Naive thymus-derived CD8-positive, alpha-beta T cell (primary cell): ENCODE measurements at regions not wholly inside any gene's neighbourhood (a gene's known extent, or its start where the extent isn't known, plus 50 kb on each side); places are given as distances from the start of the nearest gene placed in this dataset.

Experiments used
- ATAC-seq, 2 donors: fragments of 150-1000 bp; cut with Tn5 transposase in 1 of 2; sonication (Bioruptor Pico), chemical (Tn5 transposase) in 1 of 2; 1 replicate in 1 of 2; 2 replicates in 1 of 2; pipeline ENCODE4 v1.10.0; 2021; ENCODE audit warnings: mild to moderate bottlenecking in 2 of 2, moderate library complexity in 2 of 2
- POLR2A ChIA-PET: fragments of 350-600 bp; sonication (Branson Sonifier 250); formaldehyde crosslinking; loops from one replicate; lab custom pipeline; 2021; ENCODE audit warnings: antibody characterized with exemption; lab: Charles Lee
- DNase-seq, 10 donors: peaks; one replicate each; pipeline versions ENCODE4 v3.0.0 to v3.0.0-alpha.2; 2020 to 2022
- H3K27ac Mint-ChIP-seq, 10 donors: one replicate each; pipeline ENCODE4 v1.8.0; 2020 to 2022; ENCODE audit warnings: mild to moderate bottlenecking in 10 of 10, mixed read lengths in 10 of 10, moderate library complexity in 4 of 10, inconsistent platforms in 1 of 10
- H3K27me3 Mint-ChIP-seq, 5 donors: one replicate each; pipeline ENCODE4 v1.8.0; 2021 to 2022; ENCODE audit warnings: mixed read lengths in 5 of 5
- H3K36me3 Mint-ChIP-seq, 3 donors: one replicate each; pipeline ENCODE4 v1.8.0; 2020 to 2022; ENCODE audit warnings: mixed read lengths in 3 of 3, mild to moderate bottlenecking in 2 of 3, inconsistent platforms in 1 of 3
- H3K4me1 Mint-ChIP-seq, 4 donors: one replicate each; pipeline ENCODE4 v1.8.0; 2021 to 2022; ENCODE audit warnings: mixed read lengths in 4 of 4
- H3K4me3 Mint-ChIP-seq, 10 donors: one replicate each; pipeline ENCODE4 v1.8.0; 2020 to 2022; ENCODE audit warnings: mild to moderate bottlenecking in 10 of 10, mixed read lengths in 10 of 10, moderate library complexity in 6 of 10, inconsistent platforms in 1 of 10
- H3K9me3 Mint-ChIP-seq, 9 donors: one replicate each; pipeline ENCODE4 v1.8.0; 2020 to 2022; ENCODE audit warnings: mixed read lengths in 9 of 9, mild to moderate bottlenecking in 3 of 9, inconsistent platforms in 1 of 9, moderate library complexity in 1 of 9

- H3K9me3 Mint-ChIP-seq: peaks cover 0 to 8% (median 4%) of the 10 kb centered on the region in 9 donors
- no peak overlapping the region for H3K27ac Mint-ChIP-seq
- no peak for ATAC-seq
- POLR2A ChIA-PET: no interaction called here
- peaks cover 12 to 24% (median 19%) of the 10 kb centered on the region in 4 donors for H3K4me1 Mint-ChIP-seq
- H3K36me3 Mint-ChIP-seq: peaks cover 0 to 1% (median 0%) of the 10 kb centered on the region in 3 donors
- DNase-seq: no peak
- H3K4me3 Mint-ChIP-seq: no peak overlapping the region
- H3K27me3 Mint-ChIP-seq: peaks cover 15 to 47% (median 18%) of the 10 kb centered on the region in 5 donors
These were observed 132.1 kb upstream of the ARID1B start for GRCh38 chr6:156645097-156645496.

GRCh38 chr6:156639009-156639721 is 138.0 kb upstream of the ARID1B start:
- H3K27me3 Mint-ChIP-seq: peaks cover 1 to 13% (median 4%) of the 10 kb centered on the region in 5 donors
- H3K4me1 Mint-ChIP-seq: peaks cover 6 to 33% (median 14%) of the 10 kb centered on the region in 4 donors
- POLR2A ChIA-PET: interaction anchor here (0.8 kb wide), 1 partner anchor 49 kb away, joined by 3 read pairs; no protein-coding TSS in a partner anchor
- H3K4me3 Mint-ChIP-seq: no peak overlapping the region
- peaks cover 0 to 8% (median 4%) of the 10 kb centered on the region in 9 donors for H3K9me3 Mint-ChIP-seq
- H3K36me3 Mint-ChIP-seq: peaks cover 0 to 1% (median 0%) of the 10 kb centered on the region in 3 donors
- no peak for ATAC-seq
- H3K27ac Mint-ChIP-seq: peak overlapping the region in 1 of 10 donors; percentile 23
- DNase-seq: no peak

GRCh38 chr6:156638581-156638980 is 138.6 kb upstream of the ARID1B start:
- Mint-ChIP-seq H3K36me3 (peaks cover 0 to 1% (median 0%) of the 10 kb centered on the region in 3 donors), H3K4me3 (no peak overlapping the region), H3K4me1 (peaks cover 7 to 39% (median 20%) of the 10 kb centered on the region in 4 donors), H3K9me3 (peaks cover 0 to 8% (median 4%) of the 10 kb centered on the region in 9 donors), H3K27me3 (peaks cover 1 to 8% (median 3%) of the 10 kb centered on the region in 5 donors), H3K27ac (peak overlapping the region in 1 of 10 donors; percentile 23)
- no peak for ATAC-seq
- POLR2A ChIA-PET: interaction anchor here (0.8 kb wide), 1 partner anchor 49 kb away, joined by 3 read pairs; no protein-coding TSS in a partner anchor
- no peak for DNase-seq

- H3K27ac Mint-ChIP-seq: peak overlapping the region in 4 of 10 donors; percentile 8 to 75 (median 38)
- no peak for ATAC-seq
- no peak for DNase-seq
- H3K36me3 Mint-ChIP-seq: no peaks in the 10 kb centered on the region
- peaks cover 10 to 44% (median 26%) of the 10 kb centered on the region in 4 donors for H3K4me1 Mint-ChIP-seq
- no peaks in the 10 kb centered on the region for H3K9me3 Mint-ChIP-seq
- peaks cover 0 to 7% (median 0%) of the 10 kb centered on the region in 5 donors for H3K27me3 Mint-ChIP-seq
- peak overlapping the region in 8 of 10 donors; percentile 4 to 69 (median 38) for H3K4me3 Mint-ChIP-seq
- POLR2A ChIA-PET: no interaction called here
These were observed 142.2 kb upstream of the ARID1B start for GRCh38 chr6:156634951-156635371.

- ATAC-seq: no peak
- peaks cover 0 to 7% (median 0%) of the 10 kb centered on the region in 5 donors for H3K27me3 Mint-ChIP-seq
These were observed 143.1 kb upstream of the ARID1B start for GRCh38 chr6:156634048-156634447.

GRCh38 chr6:156633291-156633690 is 143.9 kb upstream of the ARID1B start:
- peak overlapping the region in 1 of 10 donors; percentile 40 for H3K27ac Mint-ChIP-seq
- peaks cover 10 to 44% (median 26%) of the 10 kb centered on the region in 4 donors for H3K4me1 Mint-ChIP-seq
- no peaks in the 10 kb centered on the region for H3K9me3 Mint-ChIP-seq
- H3K4me3 Mint-ChIP-seq: peak overlapping the region in 1 of 10 donors; percentile 45
- no peak for DNase-seq
- peaks cover 0 to 7% (median 0%) of the 10 kb centered on the region in 5 donors for H3K27me3 Mint-ChIP-seq
- POLR2A ChIA-PET: interaction anchor here (1.0 kb wide), 1 partner anchor 144 kb away, joined by 3 read pairs; the partner anchor contains the start of gene ARID1B
- no peak for ATAC-seq
- H3K36me3 Mint-ChIP-seq: no peaks in the 10 kb centered on the region

More at GRCh38 chr6:156634048-156634447, 143.1 kb upstream of the ARID1B start:
- Mint-ChIP-seq H3K9me3 (no peaks in the 10 kb centered on the region), H3K4me3 (peak overlapping the region in 6 of 10 donors; percentile 15 to 52 (median 36)), H3K27ac (peak overlapping the region in 2 of 10 donors; percentile 28 to 60), H3K4me1 (peaks cover 10 to 44% (median 26%) of the 10 kb centered on the region in 4 donors), H3K36me3 (no peaks in the 10 kb centered on the region)
- DNase-seq: no peak
- POLR2A ChIA-PET: interaction anchor here (1.0 kb wide), 1 partner anchor 143 kb away, joined by 3 read pairs; the partner anchor contains the start of gene ARID1B

- Mint-ChIP-seq H3K4me1 (peaks cover 10 to 27% (median 26%) of the 10 kb centered on the region in 4 donors), H3K27me3 (peaks cover 0 to 7% (median 0%) of the 10 kb centered on the region in 5 donors), H3K27ac (no peak overlapping the region), H3K4me3 (no peak overlapping the region), H3K9me3 (no peaks in the 10 kb centered on the region), H3K36me3 (no peaks in the 10 kb centered on the region)
- POLR2A ChIA-PET: no interaction called here
- no peak for ATAC-seq
- no peak for DNase-seq
These were observed 146.4 kb upstream of the ARID1B start for GRCh38 chr6:156630613-156631302.

GRCh38 chr6:156628805-156629204 is 148.4 kb upstream of the ARID1B start:
- Mint-ChIP-seq H3K4me3 (no peak overlapping the region), H3K27ac (no peak overlapping the region), H3K9me3 (no peaks in the 10 kb centered on the region), H3K4me1 (peaks cover 4 to 9% (median 8%) of the 10 kb centered on the region in 4 donors), H3K36me3 (no peaks in the 10 kb centered on the region), H3K27me3 (peaks cover 0 to 7% (median 0%) of the 10 kb centered on the region in 5 donors)
- DNase-seq: no peak
- ATAC-seq: no peak
- POLR2A ChIA-PET: no interaction called here

GRCh38 chr6:156627524-156627923 is 149.7 kb upstream of the ARID1B start:
- no peaks in the 10 kb centered on the region for H3K4me1 Mint-ChIP-seq
- H3K36me3 Mint-ChIP-seq: no peaks in the 10 kb centered on the region
- POLR2A ChIA-PET: no interaction called here
- peak overlapping the region in 1 of 10 donors; percentile 36 for H3K27ac Mint-ChIP-seq
- DNase-seq (no peak), ATAC-seq (no peak)
- H3K27me3 Mint-ChIP-seq: peaks cover 0 to 3% (median 0%) of the 10 kb centered on the region in 5 donors
- H3K9me3 Mint-ChIP-seq: no peaks in the 10 kb centered on the region
- H3K4me3 Mint-ChIP-seq: no peak overlapping the region

- H3K4me1 Mint-ChIP-seq: peaks cover 0 to 2% (median 0%) of the 10 kb centered on the region in 4 donors
- no peak overlapping the region for H3K27ac Mint-ChIP-seq
- no peaks in the 10 kb centered on the region for H3K36me3 Mint-ChIP-seq
- no peak for DNase-seq
- no peak for ATAC-seq
- no peaks in the 10 kb centered on the region for H3K9me3 Mint-ChIP-seq
- POLR2A ChIA-PET: no interaction called here
- no peaks in the 10 kb centered on the region for H3K27me3 Mint-ChIP-seq
- H3K4me3 Mint-ChIP-seq: no peak overlapping the region
These were observed 155.0 kb upstream of the ARID1B start for GRCh38 chr6:156622185-156622584.

- peaks cover 0 to 2% (median 0%) of the 10 kb centered on the region in 5 donors for H3K27me3 Mint-ChIP-seq
- no peak overlapping the region for H3K4me3 Mint-ChIP-seq
- no peaks in the 10 kb centered on the region for H3K36me3 Mint-ChIP-seq
- peaks cover 0 to 2% (median 0%) of the 10 kb centered on the region in 4 donors for H3K4me1 Mint-ChIP-seq
- DNase-seq (no peak), ATAC-seq (no peak)
- no peaks in the 10 kb centered on the region for H3K9me3 Mint-ChIP-seq
- POLR2A ChIA-PET: interaction anchor here (0.7 kb wide), 1 partner anchor 179 kb away, joined by 3 read pairs; no protein-coding TSS in a partner anchor
- no peak overlapping the region for H3K27ac Mint-ChIP-seq
These were observed 156.8 kb upstream of the ARID1B start for GRCh38 chr6:156620331-156620730.

- DNase-seq (no peak), ATAC-seq (no peak)
- peaks cover 0 to 8% (median 5%) of the 10 kb centered on the region in 3 donors for H3K36me3 Mint-ChIP-seq
- H3K9me3 Mint-ChIP-seq: peaks cover 0 to 9% (median 7%) of the 10 kb centered on the region in 9 donors
- POLR2A ChIA-PET: no interaction called here
- H3K4me1 Mint-ChIP-seq: peaks cover 0 to 2% (median 0%) of the 10 kb centered on the region in 4 donors
- no peak overlapping the region for H3K27ac Mint-ChIP-seq
- H3K27me3 Mint-ChIP-seq: peaks cover 0 to 5% (median 0%) of the 10 kb centered on the region in 5 donors
- H3K4me3 Mint-ChIP-seq: no peak overlapping the region
These were observed 158.5 kb upstream of the ARID1B start for GRCh38 chr6:156618600-156619205.
